Activated CD4-positive, alpha-beta T cell treated with anti-CD3 and anti-CD28 coated beads, Interleukin-2, amount 10 ng/mL, durations not matched to agents 7 days and 5 days (primary cell): ENCODE measurements at regions not wholly inside any gene's neighbourhood (a gene's known extent, or its start where the extent isn't known, plus 50 kb on each side); places are given as distances from the start of the nearest gene placed in this dataset.
"Not testable (repeated sequence)": the region's sequence is repeated elsewhere in the genome, so short reads cannot be mapped to it uniquely, and the experiment has no call there.

Experiments used
- CTCF ChIA-PET: fragments of 350-600 bp; sonication (Branson Sonifier 250); formaldehyde crosslinking; loops from one replicate; lab custom pipeline; 2021; ENCODE audit warnings: antibody characterized with exemption; lab: Charles Lee
- POLR2A ChIA-PET: fragments of 350-600 bp; sonication (Branson Sonifier 250); formaldehyde crosslinking; loops from one replicate; lab custom pipeline; 2021; ENCODE audit warnings: antibody characterized with exemption; lab: Charles Lee
- DNase-seq: peaks from one replicate; pipeline ENCODE4 v3.0.0-alpha.2; 2020
- H3K27ac Mint-ChIP-seq: one replicate; pipeline ENCODE4 v1.8.0; 2021; ENCODE audit warnings: mild to moderate bottlenecking, moderate library complexity, mixed read lengths
- H3K27me3 Mint-ChIP-seq: one replicate; pipeline ENCODE4 v1.8.0; 2021; ENCODE audit warnings: mixed read lengths
- H3K36me3 Mint-ChIP-seq: one replicate; pipeline ENCODE4 v1.8.0; 2021; ENCODE audit warnings: low read depth, mixed read lengths
- H3K4me1 Mint-ChIP-seq: one replicate; pipeline ENCODE4 v1.8.0; 2021; ENCODE audit warnings: mixed read lengths
- H3K4me3 Mint-ChIP-seq: one replicate; pipeline ENCODE4 v1.8.0; 2021; ENCODE audit warnings: mild to moderate bottlenecking, moderate library complexity, mixed read lengths
- H3K9me3 Mint-ChIP-seq: one replicate; pipeline ENCODE4 v1.8.0; 2021; ENCODE audit warnings: mixed read lengths

- no peak overlapping the region for H3K4me3 Mint-ChIP-seq
- H3K27ac Mint-ChIP-seq: no peak overlapping the region
- no peaks in the 10 kb centered on the region for H3K9me3 Mint-ChIP-seq
- H3K27me3 Mint-ChIP-seq: peaks cover 21% of the 10 kb centered on the region
- ChIA-PET CTCF (no interaction called here), POLR2A (interaction anchor here (0.7 kb wide), 1 partner anchor 30 kb away, joined by 3 read pairs; no protein-coding TSS in a partner anchor)
- no peak for DNase-seq
- no peaks in the 10 kb centered on the region for H3K4me1 Mint-ChIP-seq
- no peaks in the 10 kb centered on the region for H3K36me3 Mint-ChIP-seq
These were observed 114.0 kb upstream of the C2CD4B start for GRCh38 chr15:62279041-62279440.

GRCh38 chr15:62280625-62281024 lies 115.5 kb upstream of the C2CD4B start:
- CTCF ChIA-PET: interaction anchor here (0.6 kb wide), 1 partner anchor 1382 kb away, joined by 4 read pairs; no protein-coding TSS in a partner anchor
- Mint-ChIP-seq H3K4me1 (no peaks in the 10 kb centered on the region), H3K9me3 (no peaks in the 10 kb centered on the region), H3K36me3 (no peaks in the 10 kb centered on the region), H3K27me3 (peaks cover 22% of the 10 kb centered on the region), H3K4me3 (no peak overlapping the region), H3K27ac (no peak overlapping the region)
- POLR2A ChIA-PET: no interaction called here
- no peak for DNase-seq

GRCh38 chr15:62281801-62282200 lies 116.7 kb upstream of the C2CD4B start:
- peaks cover 28% of the 10 kb centered on the region for H3K27me3 Mint-ChIP-seq
- H3K27ac Mint-ChIP-seq, H3K4me1 Mint-ChIP-seq, H3K9me3 Mint-ChIP-seq, DNase-seq, H3K36me3 Mint-ChIP-seq, H3K4me3 Mint-ChIP-seq, CTCF ChIA-PET, POLR2A ChIA-PET: not testable (repeated sequence)

GRCh38 chr15:62287066-62287857 lies 122.2 kb upstream of the C2CD4B start:
- no peaks in the 10 kb centered on the region for H3K4me1 Mint-ChIP-seq
- H3K9me3 Mint-ChIP-seq: no peaks in the 10 kb centered on the region
- no peak overlapping the region for H3K27ac Mint-ChIP-seq
- H3K36me3 Mint-ChIP-seq: no peaks in the 10 kb centered on the region
- DNase-seq: no peak
- no peak overlapping the region for H3K4me3 Mint-ChIP-seq
- POLR2A ChIA-PET: no interaction called here
- CTCF ChIA-PET: no interaction called here
- H3K27me3 Mint-ChIP-seq: peaks cover 42% of the 10 kb centered on the region

- no peaks in the 10 kb centered on the region for H3K36me3 Mint-ChIP-seq
- ChIA-PET POLR2A (no interaction called here), CTCF (no interaction called here)
- DNase-seq: no peak
- H3K4me1 Mint-ChIP-seq: no peaks in the 10 kb centered on the region
- peaks cover 45% of the 10 kb centered on the region for H3K27me3 Mint-ChIP-seq
- no peak overlapping the region for H3K4me3 Mint-ChIP-seq
- no peaks in the 10 kb centered on the region for H3K9me3 Mint-ChIP-seq
- no peak overlapping the region for H3K27ac Mint-ChIP-seq
These were observed 123.4 kb upstream of the C2CD4B start for GRCh38 chr15:62288361-62289017.

- Mint-ChIP-seq H3K9me3 (peaks cover 3% of the 10 kb centered on the region), H3K4me1 (no peaks in the 10 kb centered on the region), H3K27me3 (peaks cover 49% of the 10 kb centered on the region), H3K36me3 (no peaks in the 10 kb centered on the region), H3K4me3 (no peak overlapping the region), H3K27ac (no peak overlapping the region)
- no peak for DNase-seq
- POLR2A ChIA-PET: no interaction called here
- CTCF ChIA-PET: interaction anchor here (1.1 kb wide), 1 partner anchor 17 kb away, joined by 3 read pairs; no protein-coding TSS in a partner anchor
These were observed 126.2 kb upstream of the C2CD4B start for GRCh38 chr15:62291262-62291661.

- H3K4me3 Mint-ChIP-seq: no peak overlapping the region
- H3K27ac Mint-ChIP-seq: no peak overlapping the region
- H3K9me3 Mint-ChIP-seq: peaks cover 3% of the 10 kb centered on the region
- ChIA-PET CTCF (no interaction called here), POLR2A (no interaction called here)
- DNase-seq: no peak
- H3K4me1 Mint-ChIP-seq: no peaks in the 10 kb centered on the region
- H3K36me3 Mint-ChIP-seq: no peaks in the 10 kb centered on the region
- peaks cover 23% of the 10 kb centered on the region for H3K27me3 Mint-ChIP-seq
These were observed 131.8 kb upstream of the C2CD4B start for GRCh38 chr15:62296756-62297507.

GRCh38 chr15:62297522-62297921 lies 132.4 kb upstream of the C2CD4B start:
- ChIA-PET CTCF (no interaction called here), POLR2A (no interaction called here)
- Mint-ChIP-seq H3K27ac (no peak overlapping the region), H3K36me3 (no peaks in the 10 kb centered on the region), H3K27me3 (peaks cover 20% of the 10 kb centered on the region), H3K9me3 (peaks cover 3% of the 10 kb centered on the region), H3K4me1 (no peaks in the 10 kb centered on the region), H3K4me3 (no peak overlapping the region)
- DNase-seq: no peak

- H3K9me3 Mint-ChIP-seq: peaks cover 3% of the 10 kb centered on the region
- POLR2A ChIA-PET: no interaction called here
- no peak for DNase-seq
- CTCF ChIA-PET: no interaction called here
- H3K4me3 Mint-ChIP-seq: no peak overlapping the region
- H3K27ac Mint-ChIP-seq: no peak overlapping the region
- no peaks in the 10 kb centered on the region for H3K4me1 Mint-ChIP-seq
- peaks cover 18% of the 10 kb centered on the region for H3K27me3 Mint-ChIP-seq
- no peaks in the 10 kb centered on the region for H3K36me3 Mint-ChIP-seq
These were observed 132.8 kb upstream of the C2CD4B start for GRCh38 chr15:62297933-62298332.

GRCh38 chr15:62298811-62299210 lies 133.7 kb upstream of the C2CD4B start:
- POLR2A ChIA-PET: no interaction called here
- Mint-ChIP-seq H3K9me3 (peaks cover 3% of the 10 kb centered on the region), H3K27ac (no peak overlapping the region), H3K4me1 (no peaks in the 10 kb centered on the region), H3K27me3 (peaks cover 18% of the 10 kb centered on the region), H3K4me3 (no peak overlapping the region), H3K36me3 (no peaks in the 10 kb centered on the region)
- CTCF ChIA-PET: no interaction called here
- no peak for DNase-seq

- Mint-ChIP-seq H3K27me3 (peaks cover 20% of the 10 kb centered on the region), H3K4me1 (no peaks in the 10 kb centered on the region), H3K9me3 (peaks cover 1% of the 10 kb centered on the region), H3K36me3 (no peaks in the 10 kb centered on the region), H3K27ac (no peak overlapping the region), H3K4me3 (no peak overlapping the region)
- ChIA-PET POLR2A (no interaction called here), CTCF (no interaction called here)
- no peak for DNase-seq
These were observed 134.5 kb upstream of the C2CD4B start for GRCh38 chr15:62299541-62299940.

- CTCF ChIA-PET: no interaction called here
- Mint-ChIP-seq H3K4me1 (peaks cover 7% of the 10 kb centered on the region), H3K4me3 (no peak overlapping the region), H3K27ac (no peak overlapping the region), H3K9me3 (no peaks in the 10 kb centered on the region), H3K27me3 (peaks cover 19% of the 10 kb centered on the region), H3K36me3 (no peaks in the 10 kb centered on the region)
- DNase-seq: no peak
- POLR2A ChIA-PET: no interaction called here
These were observed 137.0 kb upstream of the C2CD4B start for GRCh38 chr15:62301993-62302675.
